Activated T-helper 1 cell treated with Interleukin-2 at 50 U/mL for 16 hours (primary cell): ENCODE measurements at regions not wholly inside any gene's neighbourhood (a gene's known extent, or its start where the extent isn't known, plus 50 kb on each side); places are given as distances from the start of the nearest gene placed in this dataset.

Source experiments
- DNase-seq: peaks from one replicate; pipeline ENCODE4 v3.0.0-alpha.2; 2020; ENCODE audit warnings: low read depth

GRCh38 chr7:38070718-38071117, 107.3 kb upstream of the STARD3NL start:
- DNase-seq: no peak

GRCh38 chr7:38086857-38087256, 91.2 kb upstream of the STARD3NL start:
- DNase-seq: no peak

DNA sequence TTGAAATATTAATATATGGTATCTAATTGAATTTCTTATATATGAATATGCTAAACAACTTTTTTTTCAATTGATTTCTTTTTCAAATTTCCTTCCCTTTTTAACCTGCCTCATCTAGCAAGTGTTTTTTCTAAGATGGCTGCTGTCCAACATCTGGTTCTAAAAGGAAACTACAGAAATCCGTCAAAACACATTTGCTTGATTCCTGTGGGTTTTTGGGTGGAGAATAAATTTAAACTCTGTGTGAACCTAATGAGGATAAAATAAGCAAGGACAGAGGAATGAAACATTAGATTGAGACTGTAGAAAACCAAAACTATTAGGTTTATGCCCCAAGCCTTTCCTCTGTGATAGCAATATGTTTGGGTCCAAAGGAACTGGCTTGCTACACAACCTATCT, 75.5 kb upstream of the STARD3NL start:
- DNase-seq: no peak

DNA sequence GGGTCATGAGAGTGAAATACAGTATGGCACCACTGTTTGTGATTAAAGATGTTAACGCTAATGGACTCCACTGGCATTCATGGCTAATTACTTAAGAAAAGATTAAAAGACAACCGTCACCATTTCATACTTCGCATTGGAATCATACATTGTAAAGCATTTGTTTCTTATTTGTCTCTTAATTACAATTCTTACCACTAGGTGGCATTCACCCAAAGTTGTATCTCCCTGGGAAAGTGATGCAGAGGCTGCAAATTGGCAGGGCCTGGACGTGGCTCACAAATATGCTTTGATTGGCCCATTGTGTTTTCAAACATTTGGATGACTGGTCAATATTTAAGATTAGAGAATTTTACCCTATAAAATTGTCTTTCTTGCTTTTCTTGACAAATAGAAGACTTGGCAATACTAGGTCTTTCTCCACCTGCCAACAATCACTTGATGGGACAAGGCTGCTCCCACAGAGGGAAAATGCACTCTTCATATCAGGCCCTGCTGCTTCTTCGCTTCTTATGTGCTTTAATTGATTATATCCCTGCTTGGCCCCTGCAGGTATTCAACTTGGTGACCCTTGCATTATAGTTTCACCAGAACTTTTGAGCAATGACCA, 72.1 kb upstream of the STARD3NL start:
- DNase-seq: no peak

GRCh38 chr7:38107486-38107893, 70.6 kb upstream of the STARD3NL start:
- peak; percentile 26 for DNase-seq

DNA sequence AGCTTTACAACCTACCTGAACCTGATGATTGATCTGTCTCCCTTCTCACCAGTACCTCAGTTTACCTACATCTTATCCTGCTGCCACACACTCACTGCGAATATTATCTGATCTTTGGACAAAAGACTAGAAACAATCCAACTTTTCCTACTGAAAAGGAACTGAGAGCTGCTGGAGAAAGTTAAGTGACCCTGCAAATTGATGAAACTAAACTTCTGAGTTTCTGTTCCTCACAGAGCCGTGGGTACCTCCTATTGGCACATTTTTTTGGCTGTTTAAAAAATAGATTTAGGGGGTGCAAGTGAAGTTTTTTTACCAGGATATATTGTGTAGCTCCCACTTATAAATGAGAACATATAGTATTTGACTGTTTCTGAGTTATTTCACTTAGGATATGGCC, 66.0 kb upstream of the STARD3NL start:
- no peak for DNase-seq

GRCh38 chr7:38120076-38120475, 58.0 kb upstream of the STARD3NL start:
- DNase-seq: no peak

- no peak for DNase-seq
Observed at GRCh38 chr7:38122501-38122900, 55.5 kb upstream of the STARD3NL start.

DNA sequence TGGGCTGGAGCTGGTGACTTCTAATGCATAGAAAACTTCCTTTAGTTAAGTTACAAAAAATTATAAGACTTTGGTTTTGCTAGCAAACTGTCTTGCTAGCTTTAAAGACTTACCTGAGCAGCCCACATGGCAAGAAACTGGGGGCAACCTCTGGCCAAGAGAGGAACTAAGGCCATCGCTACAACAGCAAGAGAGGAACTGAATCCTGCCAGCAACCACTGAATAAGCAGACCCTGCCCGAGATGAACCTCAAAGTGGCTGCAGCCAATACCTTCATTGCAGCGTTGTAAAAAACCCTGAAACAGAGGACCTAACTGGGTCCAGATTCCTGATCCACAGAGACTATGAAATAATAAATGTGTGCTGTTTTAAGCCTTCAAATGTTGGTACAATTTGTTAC, 54.6 kb upstream of the STARD3NL start:
- no peak for DNase-seq

DNA sequence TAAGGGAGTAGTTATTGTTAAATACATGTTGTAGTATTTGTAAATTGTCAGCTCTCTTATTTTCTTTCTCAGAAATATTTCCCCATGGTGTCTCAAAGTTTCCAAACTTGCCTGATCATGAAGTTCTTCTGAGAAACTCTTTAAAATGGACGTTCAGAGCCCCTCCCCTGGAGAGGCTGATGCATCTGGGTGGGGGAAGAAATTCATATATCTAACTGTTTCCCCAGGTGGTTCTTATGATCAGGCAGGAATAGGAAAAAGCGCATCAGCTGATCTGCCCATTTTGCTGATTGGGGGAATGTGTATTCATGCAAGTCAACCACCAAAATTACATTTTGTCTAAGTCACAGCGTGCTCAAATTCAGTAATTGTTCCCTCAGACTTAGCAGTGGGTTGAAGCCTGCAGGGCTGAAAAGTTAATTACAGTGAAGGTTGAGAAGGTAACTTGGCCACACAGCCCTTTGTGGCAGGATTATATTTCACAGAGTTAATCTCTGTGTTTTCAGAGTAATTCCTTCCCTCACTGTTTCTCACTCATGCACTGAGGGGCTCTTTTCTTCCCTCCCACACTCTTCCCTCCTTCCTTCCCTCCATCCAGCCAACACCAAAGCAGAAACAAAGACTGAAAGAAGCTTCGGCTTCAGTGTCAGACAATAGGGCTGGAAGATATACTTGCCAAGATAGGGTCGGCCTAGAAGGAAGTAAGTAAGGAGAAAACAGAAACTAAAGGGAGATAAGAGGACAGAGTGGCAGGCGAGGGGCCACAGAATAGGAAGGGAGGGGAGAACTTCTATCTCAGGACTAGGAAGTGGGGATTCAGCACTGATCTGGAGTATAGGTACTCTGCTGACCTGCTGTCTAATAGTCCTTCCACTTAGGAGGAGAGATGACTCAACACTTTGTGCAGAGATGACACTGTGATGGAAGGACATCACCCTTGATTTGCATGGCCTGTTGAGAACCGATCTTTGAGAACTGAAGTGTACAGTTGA, 50.5 kb upstream of the STARD3NL start:
- no peak for DNase-seq
